Liver (tissue), 8 donors: ENCODE measurements at regions not wholly inside any gene's neighbourhood (a gene's known extent, or its start where the extent isn't known, plus 50 kb on each side); places are given as distances from the start of the nearest gene placed in this dataset.

Experiments used
- DNase-seq: peaks from one replicate; pipeline ENCODE4 v3.0.0-alpha.2; 2017; ENCODE audit warnings: low spot score
- H3K27ac ChIP-seq, 2 donors: one replicate each; pipeline ENCODE4 v1.7.0; 2013; ENCODE audit warnings: inconsistent platforms in 2 of 2, low read length in 2 of 2, control low read depth in 1 of 2, low read depth in 1 of 2, mild to moderate bottlenecking in 1 of 2
- H3K27me3 ChIP-seq, 4 donors: one replicate each; pipeline versions ENCODE4 v1.6.1 to v1.7.0; 2013; ENCODE audit warnings: low read length in 3 of 4, inconsistent platforms in 1 of 4, mild to moderate bottlenecking in 1 of 4, moderate library complexity in 1 of 4; ENCODE audit not compliant: control insufficient read depth in 4 of 4, insufficient read depth in 4 of 4
- H3K36me3 ChIP-seq, 4 donors: one replicate each; pipeline versions ENCODE4 v1.6.1 to v1.7.0; 2013; ENCODE audit warnings: low read length in 3 of 4, mild to moderate bottlenecking in 3 of 4, low read depth in 1 of 4, moderate library complexity in 1 of 4; ENCODE audit not compliant: control insufficient read depth in 4 of 4, insufficient read depth in 3 of 4
- H3K4me1 ChIP-seq, 4 donors: one replicate each; pipeline versions ENCODE4 v1.6.1 to v1.7.0; 2013; ENCODE audit warnings: low read length in 3 of 4, mild to moderate bottlenecking in 3 of 4, moderate library complexity in 1 of 4; ENCODE audit not compliant: control insufficient read depth in 4 of 4, insufficient read depth in 4 of 4
- H3K4me3 ChIP-seq, 3 donors: one replicate each; pipeline versions ENCODE4 v1.6.1 to v1.7.0; 2013; ENCODE audit warnings: low read length in 3 of 3, control low read depth in 1 of 3, low read depth in 1 of 3, mild to moderate bottlenecking in 1 of 3
- H3K9ac ChIP-seq, 2 donors: one replicate each; pipeline ENCODE4 v1.7.0; 2013; ENCODE audit warnings: low read length in 2 of 2, mild to moderate bottlenecking in 2 of 2, moderate library complexity in 2 of 2, control low read depth in 1 of 2, low read depth in 1 of 2
- H3K9me3 ChIP-seq, 4 donors: one replicate each; pipeline versions ENCODE4 v1.6.1 to v1.7.0; 2013; ENCODE audit warnings: low read length in 3 of 4; ENCODE audit not compliant: control insufficient read depth in 4 of 4
- ATF3 ChIP-seq: IDR thresholded peaks from 2 replicates; pipeline ENCODE4 v1.6.1; 2016; ENCODE audit warnings: antibody characterized with exemption
- CTCF ChIP-seq: fragments of 150-350 bp; IDR thresholded peaks from 2 replicates; pipeline ENCODE4 v1.5.1; 2017; ENCODE audit warnings: improper control_type of control experiment, low read depth, low read length; ENCODE audit not compliant: missing input control
- EGR1 ChIP-seq, 2 donors: IDR thresholded peaks; 2 replicates each; pipeline ENCODE4 v1.6.1; 2016 to 2018; ENCODE audit warnings: antibody characterized with exemption in 2 of 2, low read depth in 2 of 2
- FOXA1 ChIP-seq: IDR thresholded peaks from 2 replicates; pipeline ENCODE4 v1.6.1; 2016; ENCODE audit warnings: antibody characterized with exemption
- FOXA2 ChIP-seq: IDR thresholded peaks from 2 replicates; pipeline ENCODE4 v1.6.1; 2016; ENCODE audit warnings: antibody characterized with exemption
- GABPA ChIP-seq, 2 donors: IDR thresholded peaks in 1 of 2; conservative IDR thresholded peaks in 1 of 2; 2 replicates each; pipeline ENCODE4 v1.6.1; 2016; ENCODE audit warnings: antibody characterized with exemption in 2 of 2, mild to moderate bottlenecking in 1 of 2, moderate library complexity in 1 of 2
- HNF4A ChIP-seq, 2 donors: conservative IDR thresholded peaks; 2 replicates each; pipeline ENCODE4 v1.6.1; 2016; ENCODE audit warnings: antibody characterized with exemption in 2 of 2, mild to moderate bottlenecking in 2 of 2
- HNF4G ChIP-seq: IDR thresholded peaks from 2 replicates; pipeline ENCODE4 v1.6.1; 2016; ENCODE audit warnings: antibody characterized with exemption
- JUND ChIP-seq, 2 donors: IDR thresholded peaks; 2 replicates each; pipeline ENCODE4 v1.6.1; 2016; ENCODE audit warnings: antibody characterized with exemption in 2 of 2
- MAX ChIP-seq: IDR thresholded peaks from 2 replicates; pipeline ENCODE4 v1.6.1; 2016; ENCODE audit warnings: antibody characterized with exemption
- NR2F2 ChIP-seq: IDR thresholded peaks from 2 replicates; pipeline ENCODE4 v1.6.1; 2016; ENCODE audit warnings: antibody characterized with exemption
- RAD21 ChIP-seq, 2 donors: IDR thresholded peaks; 2 replicates each; pipeline ENCODE4 v1.6.1; 2016; ENCODE audit warnings: antibody characterized with exemption in 2 of 2, mild to moderate bottlenecking in 2 of 2
- REST ChIP-seq: IDR thresholded peaks from 2 replicates; pipeline ENCODE4 v1.6.1; 2016; ENCODE audit warnings: antibody characterized with exemption, mild to moderate bottlenecking
- RXRA ChIP-seq, 2 donors: IDR thresholded peaks; 2 replicates each; pipeline ENCODE4 v1.6.1; 2017 to 2018; ENCODE audit warnings: antibody characterized with exemption in 2 of 2, mild to moderate bottlenecking in 1 of 2
- SP1 ChIP-seq: IDR thresholded peaks from 2 replicates; pipeline ENCODE4 v1.6.1; 2018; ENCODE audit warnings: antibody characterized with exemption, mild to moderate bottlenecking
- TAF1 ChIP-seq: conservative IDR thresholded peaks from 2 replicates; pipeline ENCODE4 v1.6.1; 2016; ENCODE audit warnings: antibody characterized with exemption, mild to moderate bottlenecking
- YY1 ChIP-seq: IDR thresholded peaks from 2 replicates; pipeline ENCODE4 v1.6.1; 2016; ENCODE audit warnings: antibody characterized with exemption, mild to moderate bottlenecking
- ZBTB33 ChIP-seq: IDR thresholded peaks from 2 replicates; pipeline ENCODE4 v1.6.1; 2016; ENCODE audit warnings: antibody characterized with exemption
- WGBS: extraction: QIAGEN DNeasy Blood & Tissue Kit; methylation state at CpG from one replicate; pipeline ENCODE4 v1.1.7; 2013; 5-methylcytosine and 5-hydroxymethylcytosine counted together
- donor health status: healthy.
- donor health status: healthy.
- donor health status: healthy.
- donor health status: healthy.
- donor health status: healthy.

GRCh38 chr2:126810001-126810400 lies 88.7 kb upstream of the TEX51 start:
- WGBS, result 85% methylated on average over 6 of the region's 6 CpGs
- no peak for DNase-seq
- H3K9ac ChIP-seq, result no peak overlapping the region
- no peak overlapping the region for H3K4me3 ChIP-seq
- H3K27me3 ChIP-seq, result no peaks in the 10 kb centered on the region
- no peaks in the 10 kb centered on the region for H3K36me3 ChIP-seq
- no peak for TF ChIP-seq NR2F2
- no peak for TF ChIP-seq CTCF
- no peak for TF ChIP-seq REST
- TF ChIP-seq SP1, result no peak
- TF ChIP-seq HNF4A (conservative IDR thresholded peaks at IDR 0.05), result no peak
- TF ChIP-seq ATF3, result no peak
- TF ChIP-seq YY1, result no peak
- TF ChIP-seq EGR1 (IDR thresholded peaks at IDR 0.05; ENCODE audit: low read depth in 2 of 2), result no peak
- TF ChIP-seq FOXA1, result no peak
- no peak for TF ChIP-seq RXRA (IDR thresholded peaks at IDR 0.05)
- TF ChIP-seq TAF1, result no peak
- TF ChIP-seq HNF4G, result no peak
- TF ChIP-seq MAX, result no peak
- TF ChIP-seq JUND (IDR thresholded peaks at IDR 0.05), result no peak
- TF ChIP-seq GABPA (IDR thresholded peaks at IDR 0.05 in 1 of 2, conservative IDR thresholded peaks at IDR 0.05 in 1 of 2), result no peak
- no peak for TF ChIP-seq FOXA2
- no peak for TF ChIP-seq ZBTB33
- TF ChIP-seq RAD21 (IDR thresholded peaks at IDR 0.05), result no peak
- H3K4me1 ChIP-seq, result no peaks in the 10 kb centered on the region
- H3K27ac ChIP-seq, result no peak overlapping the region
- peaks cover 0 to 10% (median 0%) of the 10 kb centered on the region in 4 donors for H3K9me3 ChIP-seq
